ENCODE measurements at regions not wholly inside any gene's neighbourhood (a gene's known extent, or its start where the extent isn't known, plus 50 kb on each side); places are given as distances from the start of the nearest gene placed in this dataset.

DNA sequence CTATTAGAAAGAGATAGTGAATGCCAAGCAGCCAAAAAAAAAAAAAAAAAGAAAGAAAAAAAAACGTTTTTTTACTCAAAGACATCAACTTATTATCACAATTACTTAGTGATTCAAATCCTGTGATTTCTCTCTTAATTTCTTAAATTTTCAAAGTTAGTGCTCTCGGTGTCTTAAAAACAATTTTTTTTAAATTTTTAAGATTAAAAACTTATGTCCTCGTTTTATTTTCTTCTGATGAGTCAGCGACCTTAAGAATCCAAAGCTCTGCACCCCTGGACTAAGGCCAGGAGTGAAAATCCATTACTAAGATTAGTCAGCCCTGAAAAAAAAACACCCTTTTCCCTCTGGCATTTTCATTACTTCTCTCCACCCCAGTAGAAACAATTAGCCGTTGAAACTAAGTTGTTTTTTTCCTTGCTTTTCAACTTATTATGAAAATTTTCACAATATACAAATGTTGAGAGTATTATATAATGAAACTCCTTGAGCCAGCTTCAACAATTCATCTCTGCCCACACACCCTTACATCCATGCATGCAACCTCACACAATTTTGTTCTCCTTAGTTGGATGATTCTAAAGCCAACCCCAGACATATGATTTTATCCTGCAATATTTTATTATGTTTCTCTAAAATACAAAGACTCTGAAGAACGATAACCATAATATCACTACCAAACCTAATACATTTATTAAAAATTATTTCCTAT is 85.6 kb upstream of the CARMIL1 start:
- no peak for ATAC-seq (ENCODE audit: poor library complexity)
- Mint-ChIP-seq H3K4me3 (no peak overlapping the region), H3K4me1 (ENCODE audit: low read depth) (no peaks in the 10 kb centered on the region), H3K27me3 (peaks cover 23% of the 10 kb centered on the region), H3K36me3 (ENCODE audit: low read depth) (no peaks in the 10 kb centered on the region), H3K9me3 (no peaks in the 10 kb centered on the region), H3K27ac (no peak overlapping the region)
- Histone ChIP-seq H3K4me1 (ENCODE audit: insufficient read depth, low read length) (no peaks in the 10 kb centered on the region), H3K4me3 (ENCODE audit: low read length) (no peak overlapping the region), H3K27ac (ENCODE audit: low read depth in 1 of 2, low read length in 2 of 2) (no peak overlapping the region), H3K9me3 (ENCODE audit: control insufficient read depth in 1 of 2, insufficient read depth in 1 of 2, low read length in 2 of 2) (no peaks in the 10 kb centered on the region), H3K36me3 (ENCODE audit: insufficient read depth, low read length) (no peaks in the 10 kb centered on the region), H3K27me3 (ENCODE audit: control insufficient read depth in 1 of 2, insufficient read depth in 2 of 2, low read length in 2 of 2) (no peaks in the 10 kb centered on the region)
- intact Hi-C loops (cut with DNase I, micrococcal nuclease): no loop called here
- POLR2A ChIA-PET: no interaction called here
- TF ChIP-seq, protein P1, sequence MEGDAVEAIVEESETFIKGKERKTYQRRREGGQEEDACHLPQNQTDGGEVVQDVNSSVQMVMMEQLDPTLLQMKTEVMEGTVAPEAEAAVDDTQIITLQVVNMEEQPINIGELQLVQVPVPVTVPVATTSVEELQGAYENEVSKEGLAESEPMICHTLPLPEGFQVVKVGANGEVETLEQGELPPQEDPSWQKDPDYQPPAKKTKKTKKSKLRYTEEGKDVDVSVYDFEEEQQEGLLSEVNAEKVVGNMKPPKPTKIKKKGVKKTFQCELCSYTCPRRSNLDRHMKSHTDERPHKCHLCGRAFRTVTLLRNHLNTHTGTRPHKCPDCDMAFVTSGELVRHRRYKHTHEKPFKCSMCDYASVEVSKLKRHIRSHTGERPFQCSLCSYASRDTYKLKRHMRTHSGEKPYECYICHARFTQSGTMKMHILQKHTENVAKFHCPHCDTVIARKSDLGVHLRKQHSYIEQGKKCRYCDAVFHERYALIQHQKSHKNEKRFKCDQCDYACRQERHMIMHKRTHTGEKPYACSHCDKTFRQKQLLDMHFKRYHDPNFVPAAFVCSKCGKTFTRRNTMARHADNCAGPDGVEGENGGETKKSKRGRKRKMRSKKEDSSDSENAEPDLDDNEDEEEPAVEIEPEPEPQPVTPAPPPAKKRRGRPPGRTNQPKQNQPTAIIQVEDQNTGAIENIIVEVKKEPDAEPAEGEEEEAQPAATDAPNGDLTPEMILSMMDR (IDR thresholded peaks at IDR 0.05): no peak
- CTCF ChIA-PET: interaction anchor here (0.7 kb wide), 1 partner anchor 351 kb away, joined by 3 read pairs; no protein-coding TSS in a partner anchor
- DNase-seq: no peak

DNA sequence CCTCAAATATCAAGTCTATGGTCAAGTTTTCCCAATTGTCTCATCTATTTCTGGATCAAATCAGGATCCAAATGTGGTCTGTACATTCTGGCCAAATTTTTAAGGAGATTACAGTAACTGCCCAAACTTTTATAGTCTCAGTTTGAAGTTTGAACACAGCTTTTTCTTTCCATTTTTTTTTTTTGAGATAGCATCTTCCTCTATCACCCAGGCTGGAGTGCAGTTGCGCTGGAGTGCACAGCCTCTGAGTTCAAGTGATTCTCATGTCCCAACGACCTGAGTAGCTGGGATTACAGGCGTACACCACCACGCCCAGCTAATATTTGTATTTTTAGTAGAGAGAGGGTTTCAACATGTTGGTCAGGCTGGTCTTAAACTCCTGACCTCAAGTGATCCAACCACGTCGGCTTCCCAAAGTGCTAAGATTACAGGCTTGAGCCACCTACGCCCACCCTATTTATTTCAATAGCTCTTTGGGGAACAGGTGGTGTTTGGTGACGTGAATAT is 84.9 kb upstream of the CARMIL1 start:
- no peak overlapping the region for H3K4me3 Mint-ChIP-seq
- H3K4me1 ChIP-seq (ENCODE audit: insufficient read depth, low read length): no peaks in the 10 kb centered on the region
- H3K27ac Mint-ChIP-seq: no peak overlapping the region
- intact Hi-C loops (cut with DNase I, micrococcal nuclease): no loop called here
- H3K27me3 Mint-ChIP-seq: peaks cover 18% of the 10 kb centered on the region
- no peaks in the 10 kb centered on the region for H3K27me3 ChIP-seq (ENCODE audit: control insufficient read depth in 1 of 2, insufficient read depth in 2 of 2, low read length in 2 of 2)
- CTCF ChIA-PET: no interaction called here
- TF ChIP-seq, protein P1 (IDR thresholded peaks at IDR 0.05): no peak
- POLR2A ChIA-PET: no interaction called here
- H3K27ac ChIP-seq (ENCODE audit: low read depth in 1 of 2, low read length in 2 of 2): no peak overlapping the region
- no peaks in the 10 kb centered on the region for H3K9me3 ChIP-seq (ENCODE audit: control insufficient read depth in 1 of 2, insufficient read depth in 1 of 2, low read length in 2 of 2)
- H3K36me3 ChIP-seq (ENCODE audit: insufficient read depth, low read length): no peaks in the 10 kb centered on the region
- ATAC-seq (ENCODE audit: poor library complexity) (no peak), DNase-seq (no peak)
- H3K9me3 Mint-ChIP-seq: no peaks in the 10 kb centered on the region
- no peaks in the 10 kb centered on the region for H3K36me3 Mint-ChIP-seq (ENCODE audit: low read depth)
- no peak overlapping the region for H3K4me3 ChIP-seq (ENCODE audit: low read length)
- H3K4me1 Mint-ChIP-seq (ENCODE audit: low read depth): no peaks in the 10 kb centered on the region

DNA sequence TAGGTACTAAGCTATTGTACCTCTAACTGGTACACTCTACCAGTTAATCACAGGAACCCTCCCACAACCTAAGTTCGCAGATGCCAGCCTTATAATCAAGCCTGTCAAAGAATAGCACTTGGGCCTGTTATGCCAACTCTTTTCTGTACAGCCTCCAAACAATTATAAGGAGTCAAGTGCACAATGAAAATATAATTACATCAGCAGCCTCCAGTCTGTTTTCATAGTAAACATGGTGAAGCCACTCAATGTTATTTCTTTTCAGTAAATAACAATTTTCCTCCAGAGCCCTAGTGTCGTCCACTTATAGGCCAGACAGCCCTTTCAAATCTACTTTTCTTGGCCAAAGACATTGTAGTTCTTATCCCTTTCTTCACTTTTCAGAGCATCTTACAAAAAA is 82.7 kb upstream of the CARMIL1 start:
- CTCF ChIA-PET: no interaction called here
- H3K36me3 Mint-ChIP-seq (ENCODE audit: low read depth): no peaks in the 10 kb centered on the region
- H3K27me3 Mint-ChIP-seq: peaks cover 6% of the 10 kb centered on the region
- intact Hi-C loops (cut with DNase I, micrococcal nuclease): no loop called here
- no peak overlapping the region for H3K27ac ChIP-seq (ENCODE audit: low read depth in 1 of 2, low read length in 2 of 2)
- H3K4me3 Mint-ChIP-seq: no peak overlapping the region
- no peaks in the 10 kb centered on the region for H3K27me3 ChIP-seq (ENCODE audit: control insufficient read depth in 1 of 2, insufficient read depth in 2 of 2, low read length in 2 of 2)
- no peaks in the 10 kb centered on the region for H3K9me3 ChIP-seq (ENCODE audit: control insufficient read depth in 1 of 2, insufficient read depth in 1 of 2, low read length in 2 of 2)
- no peaks in the 10 kb centered on the region for H3K9me3 Mint-ChIP-seq
- H3K4me1 ChIP-seq (ENCODE audit: insufficient read depth, low read length): no peaks in the 10 kb centered on the region
- H3K36me3 ChIP-seq (ENCODE audit: insufficient read depth, low read length): no peaks in the 10 kb centered on the region
- H3K4me1 Mint-ChIP-seq (ENCODE audit: low read depth): no peaks in the 10 kb centered on the region
- POLR2A ChIA-PET: no interaction called here
- H3K27ac Mint-ChIP-seq: no peak overlapping the region
- DNase-seq: no peak
- no peak overlapping the region for H3K4me3 ChIP-seq (ENCODE audit: low read length)
- TF ChIP-seq, protein P1 (IDR thresholded peaks at IDR 0.05): no peak
- no peak for ATAC-seq (ENCODE audit: poor library complexity)

Measured in CD4-positive, alpha-beta T cell (primary cell).